LHCN-M2 (cell line): ENCODE measurements at regions not wholly inside any gene's neighbourhood (a gene's known extent, or its start where the extent isn't known, plus 50 kb on each side); places are given as distances from the start of the nearest gene placed in this dataset.
A peak's percentile ranks its signal among the peaks of the same experiment; 100 is the strongest.

ENCODE experiments used
- DNase-seq: peaks from one replicate; pipeline ENCODE4 v3.0.0-alpha.2; 2012; ENCODE audit warnings: low read depth

GRCh38 chr13:40379196-40379595 lies 287.2 kb downstream of the FOXO1 start:
- no peak for DNase-seq

- DNase-seq = no peak
Observed at GRCh38 chr13:40379794-40380578, 286.5 kb downstream of the FOXO1 start.

- DNase-seq = no peak
Observed at GRCh38 chr13:40381935-40382764, 284.3 kb downstream of the FOXO1 start.

GRCh38 chr13:40383132-40383531 lies 283.3 kb downstream of the FOXO1 start:
- no peak for DNase-seq

GRCh38 chr13:40383885-40384284 lies 282.6 kb downstream of the FOXO1 start:
- no peak for DNase-seq

GRCh38 chr13:40384976-40385857 lies 281.2 kb downstream of the FOXO1 start:
- DNase-seq = no peak

- DNase-seq = no peak
Observed at GRCh38 chr13:40385858-40386180, 280.6 kb downstream of the FOXO1 start.

- DNase-seq = no peak
Observed at GRCh38 chr13:40386586-40386985, 279.9 kb downstream of the FOXO1 start.

GRCh38 chr13:40387775-40388174 lies 278.7 kb downstream of the FOXO1 start:
- DNase-seq = no peak

GRCh38 chr13:40388617-40389016 lies 277.8 kb downstream of the FOXO1 start:
- no peak for DNase-seq

GRCh38 chr13:40389081-40389641 lies 277.3 kb downstream of the FOXO1 start:
- no peak for DNase-seq

GRCh38 chr13:40390401-40390916 lies 276.0 kb downstream of the FOXO1 start:
- DNase-seq = no peak

GRCh38 chr13:40391788-40392187 lies 274.7 kb downstream of the FOXO1 start:
- DNase-seq = no peak

GRCh38 chr13:40394304-40394985 lies 272.0 kb downstream of the FOXO1 start:
- no peak for DNase-seq

GRCh38 chr13:40398065-40398464 lies 268.4 kb downstream of the FOXO1 start:
- no peak for DNase-seq

GRCh38 chr13:40399756-40400155 lies 266.7 kb downstream of the FOXO1 start:
- no peak for DNase-seq

- DNase-seq = peak; percentile 98
Observed at GRCh38 chr13:40401911-40402776, 264.3 kb downstream of the FOXO1 start.

- peak; percentile 72 for DNase-seq
Observed at GRCh38 chr13:40402931-40403431, 263.5 kb downstream of the FOXO1 start.

GRCh38 chr13:40403509-40404241 lies 262.8 kb downstream of the FOXO1 start:
- DNase-seq = no peak
